ENCODE measurements at regions not wholly inside any gene's neighbourhood (a gene's known extent, or its start where the extent isn't known, plus 50 kb on each side); places are given as distances from the start of the nearest gene placed in this dataset.

- TF ChIP-seq FOS (IDR thresholded peaks at IDR 0.05; ENCODE audit: borderline replicate concordance, extremely low read depth, insufficient read length) (no peak), CEBPZ (IDR thresholded peaks at IDR 0.05; ENCODE audit: low read depth, low read length) (no peak), ZSCAN29 (IDR thresholded peaks at IDR 0.05) (no peak)
These were observed 52.2 kb upstream of the NFE2L2 start for GRCh38 chr2:177316756-177317155.
